WTC11 (cell line): ENCODE measurements at regions not wholly inside any gene's neighbourhood (a gene's known extent, or its start where the extent isn't known, plus 50 kb on each side); places are given as distances from the start of the nearest gene placed in this dataset.

Experiments
- ATAC-seq: fragments of 200-7000 bp; cut with Tn5 transposase; 2 replicates; pipeline ENCODE4 v1.10.0; 2021; ENCODE audit warnings: mild to moderate bottlenecking, moderate library complexity
- CTCF ChIA-PET: fragments of 300-600 bp; sonication (Branson Sonifier 250); formaldehyde crosslinking; loops from one replicate; lab custom pipeline; 2021; ENCODE audit warnings: antibody characterized with exemption; lab: Charles Lee
- POLR2A ChIA-PET: fragments of 350-600 bp; sonication (Branson Sonifier 250); formaldehyde crosslinking; loops from one replicate; lab custom pipeline; 2021; ENCODE audit warnings: antibody characterized with exemption; lab: Charles Lee
- DNase-seq: peaks from one replicate; pipeline ENCODE4 v3.0.0; 2021; ENCODE audit warnings: low spot score
- H3K27ac Mint-ChIP-seq: 2 replicates; pipeline ENCODE4 v1.8.0; 2021; ENCODE audit warnings: mixed read lengths
- H3K27me3 Mint-ChIP-seq: 2 replicates; pipeline ENCODE4 v1.8.0; 2021; ENCODE audit warnings: low read depth, mild to moderate bottlenecking, moderate library complexity, mixed read lengths
- H3K36me3 Mint-ChIP-seq: 2 replicates; pipeline ENCODE4 v1.8.0; 2021; ENCODE audit warnings: mixed read lengths
- H3K4me1 Mint-ChIP-seq: 2 replicates; pipeline ENCODE4 v1.8.0; 2022; ENCODE audit warnings: mixed read lengths
- H3K4me3 Mint-ChIP-seq: 2 replicates; pipeline ENCODE4 v1.8.0; 2021; ENCODE audit warnings: mild to moderate bottlenecking, moderate library complexity, mixed read lengths
- H3K9me3 Mint-ChIP-seq: 2 replicates; pipeline ENCODE4 v1.8.0; 2021; ENCODE audit warnings: mixed read lengths
- GTF2I ChIP-seq: fragments of 250-450 bp; sonication (Bioruptor Pico); conservative IDR thresholded peaks from 2 replicates; pipeline ENCODE4 v1.4.0; 2021; ENCODE audit warnings: mild to moderate bottlenecking
- KAT7 ChIP-seq: sonication (generic); formaldehyde crosslinking; IDR thresholded peaks from 2 replicates; pipeline ENCODE4 v1.8.1; 2023; ENCODE audit warnings: missing genetic modification reagents, mild to moderate bottlenecking, borderline replicate concordance
- NFATC4 ChIP-seq: fragments of 250-450 bp; sonication (Bioruptor Pico); IDR thresholded peaks from 2 replicates; pipeline ENCODE4 v1.9.0; 2021; ENCODE audit warnings: mild to moderate bottlenecking
- NR2C2 ChIP-seq: sonication (generic); formaldehyde crosslinking; IDR thresholded peaks from 2 replicates; pipeline ENCODE4 v1.8.0; 2022; ENCODE audit warnings: mild to moderate bottlenecking, missing genetic modification reagents
- SMAD4 ChIP-seq: sonication (generic); formaldehyde crosslinking; IDR thresholded peaks from 2 replicates; pipeline ENCODE4 v1.8.0; 2022; ENCODE audit warnings: mild to moderate bottlenecking, missing genetic modification reagents
- TEAD4 ChIP-seq: sonication (generic); formaldehyde crosslinking; IDR thresholded peaks from 2 replicates; pipeline ENCODE4 v1.8.0; 2022; ENCODE audit warnings: mild to moderate bottlenecking, missing genetic modification reagents
- ZNF121 ChIP-seq: sonication (generic); formaldehyde crosslinking; IDR thresholded peaks from 2 replicates; pipeline ENCODE4 v1.8.0; 2023; ENCODE audit warnings: missing genetic modification reagents
- ZNF317 ChIP-seq: sonication (generic); formaldehyde crosslinking; IDR thresholded peaks from 2 replicates; pipeline ENCODE4 v1.8.1; 2023; ENCODE audit warnings: low read depth, mild to moderate bottlenecking, moderate library complexity, missing genetic modification reagents, borderline replicate concordance
- TF ChIP-seq, protein P1 (sequence below): sonication (generic); formaldehyde crosslinking; IDR thresholded peaks from 2 replicates; pipeline ENCODE4 v1.8.1; 2022; ENCODE audit warnings: missing genetic modification reagents, borderline replicate concordance
- TF ChIP-seq, protein P2 (sequence below): fragments of 250-450 bp; sonication (Bioruptor Pico); IDR thresholded peaks from 2 replicates; pipeline ENCODE4 v1.9.0; 2021; ENCODE audit warnings: mild to moderate bottlenecking
- TF ChIP-seq, protein P3 (sequence below): sonication (generic); formaldehyde crosslinking; IDR thresholded peaks from 2 replicates; pipeline ENCODE4 v1.8.0; 2022; ENCODE audit warnings: mild to moderate bottlenecking, missing genetic modification reagents
- TF ChIP-seq, protein P4 (sequence below): sonication (generic); formaldehyde crosslinking; IDR thresholded peaks from 2 replicates; pipeline ENCODE4 v1.8.1; 2023; ENCODE audit warnings: mild to moderate bottlenecking, missing genetic modification reagents, moderate library complexity
- TF ChIP-seq, protein P5 (sequence below): sonication (generic); formaldehyde crosslinking; IDR thresholded peaks from 2 replicates; pipeline ENCODE4 v1.8.0; 2022; ENCODE audit warnings: mild to moderate bottlenecking, missing genetic modification reagents

DNA sequence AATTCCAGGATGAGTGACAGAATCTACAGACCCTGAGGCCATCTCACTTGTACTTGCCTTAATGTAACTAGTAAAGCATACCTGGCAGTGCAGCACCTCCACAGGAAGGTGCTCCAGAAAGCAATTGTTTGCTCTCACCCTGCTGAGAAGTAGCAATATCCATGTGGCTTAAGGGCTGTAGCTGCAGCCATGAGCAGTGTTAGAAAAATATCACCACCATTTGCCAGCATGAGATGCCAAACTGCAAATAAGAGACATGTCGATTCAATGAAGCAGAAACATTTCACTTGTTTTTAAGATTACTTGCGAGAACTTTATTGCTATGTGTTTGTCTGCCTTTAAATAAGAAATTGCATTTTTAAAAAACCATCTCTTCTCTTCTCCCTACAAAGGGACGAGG, 151.5 kb downstream of the PRL start (continued):
- TF ChIP-seq, protein P1, sequence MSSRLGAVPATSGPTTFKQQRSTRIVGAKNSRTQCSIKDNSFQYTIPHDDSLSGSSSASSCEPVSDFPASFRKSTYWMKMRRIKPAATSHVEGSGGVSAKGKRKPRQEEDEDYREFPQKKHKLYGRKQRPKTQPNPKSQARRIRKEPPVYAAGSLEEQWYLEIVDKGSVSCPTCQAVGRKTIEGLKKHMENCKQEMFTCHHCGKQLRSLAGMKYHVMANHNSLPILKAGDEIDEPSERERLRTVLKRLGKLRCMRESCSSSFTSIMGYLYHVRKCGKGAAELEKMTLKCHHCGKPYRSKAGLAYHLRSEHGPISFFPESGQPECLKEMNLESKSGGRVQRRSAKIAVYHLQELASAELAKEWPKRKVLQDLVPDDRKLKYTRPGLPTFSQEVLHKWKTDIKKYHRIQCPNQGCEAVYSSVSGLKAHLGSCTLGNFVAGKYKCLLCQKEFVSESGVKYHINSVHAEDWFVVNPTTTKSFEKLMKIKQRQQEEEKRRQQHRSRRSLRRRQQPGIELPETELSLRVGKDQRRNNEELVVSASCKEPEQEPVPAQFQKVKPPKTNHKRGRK (CRISPR knock-in tag) = no peak
- TF ChIP-seq, protein P2, sequence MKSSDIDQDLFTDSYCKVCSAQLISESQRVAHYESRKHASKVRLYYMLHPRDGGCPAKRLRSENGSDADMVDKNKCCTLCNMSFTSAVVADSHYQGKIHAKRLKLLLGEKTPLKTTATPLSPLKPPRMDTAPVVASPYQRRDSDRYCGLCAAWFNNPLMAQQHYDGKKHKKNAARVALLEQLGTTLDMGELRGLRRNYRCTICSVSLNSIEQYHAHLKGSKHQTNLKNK (CRISPR knock-in tag) = no peak
- TF ChIP-seq ZNF121 (no peak), TEAD4 (no peak), GTF2I (CRISPR knock-in tag) (no peak), KAT7 (CRISPR knock-in tag) (no peak), NR2C2 (CRISPR knock-in tag) (no peak)
- TF ChIP-seq, protein P3, sequence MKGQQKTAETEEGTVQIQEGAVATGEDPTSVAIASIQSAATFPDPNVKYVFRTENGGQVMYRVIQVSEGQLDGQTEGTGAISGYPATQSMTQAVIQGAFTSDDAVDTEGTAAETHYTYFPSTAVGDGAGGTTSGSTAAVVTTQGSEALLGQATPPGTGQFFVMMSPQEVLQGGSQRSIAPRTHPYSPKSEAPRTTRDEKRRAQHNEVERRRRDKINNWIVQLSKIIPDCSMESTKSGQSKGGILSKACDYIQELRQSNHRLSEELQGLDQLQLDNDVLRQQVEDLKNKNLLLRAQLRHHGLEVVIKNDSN (CRISPR knock-in tag) = no peak

DNA sequence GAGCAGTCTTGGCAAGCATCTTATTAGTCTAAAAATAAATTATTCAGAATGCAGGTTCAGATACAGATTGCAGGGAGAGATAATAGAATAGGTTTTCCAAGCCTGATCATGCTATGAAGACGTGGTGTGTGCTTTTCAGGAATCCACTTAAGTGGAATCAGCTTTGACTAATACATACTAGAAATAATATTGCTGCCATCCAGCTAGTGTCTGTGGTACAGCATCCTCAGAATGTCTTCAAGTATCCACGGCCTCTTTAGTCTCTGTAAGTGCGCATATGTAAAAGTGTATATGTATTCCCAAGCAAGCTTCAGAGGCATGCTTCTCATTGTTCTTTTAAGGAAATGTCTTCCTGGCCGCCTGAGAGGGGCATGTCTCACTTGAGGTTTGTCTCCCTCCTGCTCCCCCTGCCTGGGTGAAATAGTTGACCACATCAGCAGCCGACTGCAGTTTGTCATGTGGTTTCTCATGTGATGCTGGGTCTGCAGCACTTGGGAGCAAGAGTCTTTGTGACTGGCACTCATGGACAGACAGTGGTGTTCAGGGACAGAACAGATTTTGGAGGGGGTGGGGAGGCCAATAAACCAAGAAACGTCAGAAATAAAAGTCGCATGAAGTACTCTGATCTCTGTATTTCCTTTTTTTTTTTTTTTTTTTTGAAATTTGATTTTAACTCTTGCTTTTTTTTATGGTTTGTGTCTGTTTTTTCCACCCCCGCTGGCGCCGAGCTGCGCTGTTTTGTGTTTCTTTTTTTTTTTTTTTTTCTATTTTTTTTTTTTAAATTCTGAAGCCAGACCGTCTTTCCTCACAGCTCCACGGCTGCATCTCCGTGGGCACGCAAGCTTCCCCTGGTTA, 150.8 kb downstream of the PRL start:
- Mint-ChIP-seq H3K27ac (peak overlapping the region; percentile 97), H3K9me3 (peaks cover 3% of the 10 kb centered on the region; the same call in 1 of the 2 replicates), H3K4me3 (peak overlapping the region; percentile 47), H3K27me3 (no peaks in the 10 kb centered on the region)
- DNase-seq = peak; percentile 24
- POLR2A ChIA-PET = interaction anchor here (1.2 kb wide), 1 partner anchor 279 kb away, joined by 3 read pairs; no protein-coding TSS in a partner anchor
- TF ChIP-seq, protein P4, sequence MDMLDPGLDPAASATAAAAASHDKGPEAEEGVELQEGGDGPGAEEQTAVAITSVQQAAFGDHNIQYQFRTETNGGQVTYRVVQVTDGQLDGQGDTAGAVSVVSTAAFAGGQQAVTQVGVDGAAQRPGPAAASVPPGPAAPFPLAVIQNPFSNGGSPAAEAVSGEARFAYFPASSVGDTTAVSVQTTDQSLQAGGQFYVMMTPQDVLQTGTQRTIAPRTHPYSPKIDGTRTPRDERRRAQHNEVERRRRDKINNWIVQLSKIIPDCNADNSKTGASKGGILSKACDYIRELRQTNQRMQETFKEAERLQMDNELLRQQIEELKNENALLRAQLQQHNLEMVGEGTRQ (CRISPR knock-in tag) = peak; percentile 79
- TF ChIP-seq ZNF317 (CRISPR knock-in tag) = no peak
- TF ChIP-seq, protein P3 (CRISPR knock-in tag) = peak; percentile 62; the same call in 1 of the 2 replicates
- TF ChIP-seq, all 79 proteins: peak for 2
- CTCF ChIA-PET = interaction anchor here (0.6 kb wide), 1 partner anchor 1459 kb away, joined by 3 read pairs; no protein-coding TSS in a partner anchor
- ATAC-seq = peak; percentile 53
- peaks cover 64% of the 10 kb centered on the region for H3K4me1 Mint-ChIP-seq
- no peaks in the 10 kb centered on the region for H3K36me3 Mint-ChIP-seq

DNA sequence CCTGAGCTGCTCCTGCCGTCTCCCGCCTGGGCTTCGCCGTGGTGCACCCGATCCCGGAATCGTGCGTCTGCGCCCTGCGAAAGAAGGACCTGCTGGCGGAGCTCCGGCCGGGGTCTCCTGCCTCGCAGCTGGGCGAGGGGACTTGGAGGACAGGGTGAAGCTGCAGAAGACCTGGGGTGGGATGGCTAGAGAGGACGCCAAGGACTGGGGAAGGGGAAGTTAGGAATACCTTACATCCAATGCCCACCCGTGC, 150.2 kb downstream of the PRL start:
- no peak for ATAC-seq
- ChIA-PET POLR2A (interaction anchor here (1.2 kb wide), 1 partner anchor 279 kb away, joined by 3 read pairs; no protein-coding TSS in a partner anchor), CTCF (interaction anchor here (0.6 kb wide), 1 partner anchor 1458 kb away, joined by 3 read pairs; no protein-coding TSS in a partner anchor)
- DNase-seq = no peak
- TF ChIP-seq, protein P5, sequence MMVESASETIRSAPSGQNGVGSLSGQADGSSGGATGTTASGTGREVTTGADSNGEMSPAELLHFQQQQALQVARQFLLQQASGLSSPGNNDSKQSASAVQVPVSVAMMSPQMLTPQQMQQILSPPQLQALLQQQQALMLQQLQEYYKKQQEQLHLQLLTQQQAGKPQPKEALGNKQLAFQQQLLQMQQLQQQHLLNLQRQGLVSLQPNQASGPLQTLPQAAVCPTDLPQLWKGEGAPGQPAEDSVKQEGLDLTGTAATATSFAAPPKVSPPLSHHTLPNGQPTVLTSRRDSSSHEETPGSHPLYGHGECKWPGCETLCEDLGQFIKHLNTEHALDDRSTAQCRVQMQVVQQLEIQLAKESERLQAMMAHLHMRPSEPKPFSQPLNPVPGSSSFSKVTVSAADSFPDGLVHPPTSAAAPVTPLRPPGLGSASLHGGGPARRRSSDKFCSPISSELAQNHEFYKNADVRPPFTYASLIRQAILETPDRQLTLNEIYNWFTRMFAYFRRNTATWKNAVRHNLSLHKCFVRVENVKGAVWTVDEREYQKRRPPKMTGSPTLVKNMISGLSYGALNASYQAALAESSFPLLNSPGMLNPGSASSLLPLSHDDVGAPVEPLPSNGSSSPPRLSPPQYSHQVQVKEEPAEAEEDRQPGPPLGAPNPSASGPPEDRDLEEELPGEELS (CRISPR knock-in tag) = no peak
- TF ChIP-seq NFATC4 (no peak), SMAD4 (no peak)
- peak overlapping the region; percentile 73 for H3K27ac Mint-ChIP-seq
- H3K9me3 Mint-ChIP-seq = peaks cover 3% of the 10 kb centered on the region; the same call in 1 of the 2 replicates
- H3K27me3 Mint-ChIP-seq = no peaks in the 10 kb centered on the region
- H3K36me3 Mint-ChIP-seq = no peaks in the 10 kb centered on the region
- peaks cover 59% of the 10 kb centered on the region for H3K4me1 Mint-ChIP-seq
- H3K4me3 Mint-ChIP-seq = peak overlapping the region; percentile 14; the same call in 1 of the 2 replicates
